ENCODE measurements at regions not wholly inside any gene's neighbourhood (a gene's known extent, or its start where the extent isn't known, plus 50 kb on each side); places are given as distances from the start of the nearest gene placed in this dataset.

- no peak for TF ChIP-seq EZH2phosphoT487 (IDR thresholded peaks at IDR 0.05; ENCODE audit: insufficient read depth, low read depth)
- TF ChIP-seq EZH2 (IDR thresholded peaks at IDR 0.05; ENCODE audit: insufficient read depth, poor library complexity, severe bottlenecking): no peak
These were observed 792.3 kb downstream of the TMEM121 start for GRCh38 chr14:106318700-106319099.
